Heart left ventricle (tissue), 16 donors: ENCODE measurements at regions not wholly inside any gene's neighbourhood (a gene's known extent, or its start where the extent isn't known, plus 50 kb on each side); places are given as distances from the start of the nearest gene placed in this dataset.

Experiments used
- ATAC-seq, 4 donors: fragments of 200-7000 bp; cut with Tn5 transposase; one replicate each; pipeline ENCODE4 v1.9.1; 2020 to 2022; ENCODE audit warnings: moderate library complexity in 4 of 4, mild to moderate bottlenecking in 3 of 4, moderate number of reproducible peaks in 1 of 4
- DNase-seq, 5 donors: peaks; one replicate each; pipeline ENCODE4 v3.0.0-alpha.2; 2020
- H3K27ac ChIP-seq, 12 donors: fragments of 200-600 bp; sonication (generic) in 4 of 12; one replicate each; pipeline versions ENCODE4 v1.5.0 to v1.8.0; 2016 to 2022; ENCODE audit warnings: mild to moderate bottlenecking in 2 of 12
- H3K27me3 ChIP-seq, 9 donors: fragments of 200-600 bp; sonication (generic) in 2 of 9; one replicate each; pipeline versions ENCODE4 v1.5.1 to v1.8.0; 2016 to 2022; ENCODE audit warnings: mild to moderate bottlenecking in 3 of 9
- H3K36me3 ChIP-seq, 9 donors: fragments of 200-600 bp; sonication (generic) in 2 of 9; one replicate each; pipeline versions ENCODE4 v1.5.0 to v1.8.0; 2018 to 2022; ENCODE audit warnings: mild to moderate bottlenecking in 2 of 9
- H3K4me1 ChIP-seq, 12 donors: fragments of 200-600 bp; sonication (generic) in 4 of 12; one replicate each; pipeline versions ENCODE4 v1.5.0 to v1.8.0; 2016 to 2022; ENCODE audit warnings: mild to moderate bottlenecking in 3 of 12
- H3K4me3 ChIP-seq, 12 donors: fragments of 200-600 bp; sonication (generic) in 4 of 12; one replicate each; pipeline versions ENCODE4 v1.5.0 to v1.8.0; 2017 to 2022; ENCODE audit warnings: mild to moderate bottlenecking in 9 of 12, moderate library complexity in 4 of 12
- H3K9me3 ChIP-seq, 12 donors: fragments of 200-600 bp; sonication (generic) in 4 of 12; one replicate each; pipeline versions ENCODE4 v1.5.0 to v1.8.0; 2016 to 2022; ENCODE audit warnings: mild to moderate bottlenecking in 1 of 12
- CTCF ChIP-seq, 12 donors: fragments of 200-600 bp; sonication (generic) in 4 of 12; IDR thresholded peaks; one replicate each; pipeline versions ENCODE4 v1.5.0 to v1.8.0; 2018 to 2022; ENCODE audit warnings: antibody characterized with exemption in 12 of 12, mild to moderate bottlenecking in 5 of 12
- POLR2A ChIP-seq, 2 donors: fragments of 450-650 bp; IDR thresholded peaks; one replicate each; pipeline ENCODE4 v1.6.1; 2017; ENCODE audit warnings: antibody characterized with exemption in 2 of 2, mild to moderate bottlenecking in 2 of 2, moderate library complexity in 2 of 2
- WGBS, 4 donors: extraction: QIAGEN DNeasy Blood & Tissue Kit in 2 of 4; methylation state at CpG; one replicate each; pipeline versions ENCODE4 v1.1.5 to v1.1.7; 2013 to 2018; 5-methylcytosine and 5-hydroxymethylcytosine counted together
- intact Hi-C, 10 donors: fragments of 100-400 bp; cut with DNase I; formaldehyde crosslinking; loops; one replicate each; pipeline versions ENCODE4 v1.11.1 to v1.14.2; 2022
- donor health status: ischemic (EF 13 %, LVEDD 7.1; RV severe dilation, severe dysfunction).
- donor health status: healthy with polysubstance abuse.
- donor health status: DM: no; HTN: yes; CAD: no.
- donor health status: DM: no; HTN: no; CAD: no.
- donor health status: ischemic (EF 25% LVEDD 6.9; RV normal size, moderate dysfunction).
- donor health status: ischemic (EF 25% LVEDD 5.7; RV mildly dilated, moderate dysfunction).
- donor health status: healthy.
- donor health status: DM: yes; HTN: yes; CAD: no.
- donor health status: ischemic (EF 35%, LVEDD 5.7; RV mildly dilated, moderate dysfunction).
- donor health status: nonischemic (EF 11% LVEDD 7.7; RV severe dilation, severe dysfunction).
- donor health status: DM: yes; HTN: yes; CAD: no.
- donor health status: PGD.
- donor health status: ischemic (EF 29% LVEDD 5.4; RV normal size, mild dysfunction).
- donor health status: nonischemic (EF 23%, LVEDD 6.1; RV moderate dilation, normal function).

DNA sequence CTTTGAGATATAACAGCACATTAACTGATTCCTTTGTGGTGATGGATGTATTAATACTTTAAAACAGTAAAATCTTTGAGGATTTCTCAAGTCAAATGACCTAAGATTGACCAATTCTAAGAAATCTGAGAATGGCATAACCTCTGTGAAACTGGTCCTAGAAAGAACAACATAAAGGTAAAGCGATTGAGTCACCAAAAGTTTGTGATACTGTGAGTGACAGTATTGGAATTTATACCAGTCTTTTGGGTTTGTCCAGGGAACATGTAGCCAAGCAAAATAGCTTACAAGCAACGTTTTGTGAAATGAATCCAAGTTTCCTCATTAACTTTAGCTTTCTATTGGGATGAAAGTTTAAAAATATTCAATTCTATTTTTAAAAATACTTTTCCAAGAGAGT is 157.4 kb upstream of the TMEM196 start:
- no peak overlapping the region for H3K4me3 ChIP-seq
- WGBS, 4 donors = 39 to 69% (median 61%) methylated on average over 2 of the region's 2 CpGs
- no peak for TF ChIP-seq CTCF (IDR thresholded peaks at IDR 0.05)
- TF ChIP-seq POLR2A (IDR thresholded peaks at IDR 0.05) = no peak
- DNase-seq (no peak), ATAC-seq (no peak)
- H3K27ac ChIP-seq = no peak overlapping the region
- intact Hi-C loops = no loop called here
- no peaks in the 10 kb centered on the region for H3K36me3 ChIP-seq
- no peaks in the 10 kb centered on the region for H3K4me1 ChIP-seq
- no peaks in the 10 kb centered on the region for H3K27me3 ChIP-seq
- peaks cover 0 to 13% (median 4%) of the 10 kb centered on the region in 12 donors for H3K9me3 ChIP-seq

- DNase-seq (no peak), ATAC-seq (no peak)
- Histone ChIP-seq H3K4me1 (no peaks in the 10 kb centered on the region), H3K9me3 (peaks cover 0 to 5% (median 0%) of the 10 kb centered on the region in 12 donors), H3K36me3 (no peaks in the 10 kb centered on the region), H3K27ac (no peak overlapping the region), H3K4me3 (no peak overlapping the region), H3K27me3 (no peaks in the 10 kb centered on the region)
- no peak for TF ChIP-seq POLR2A (IDR thresholded peaks at IDR 0.05)
- WGBS, 4 donors = 18 to 56% (median 50%) methylated on average over 1 of the region's 1 CpG
- intact Hi-C loops = no loop called here
Observed at GRCh38 chr7:19930051-19930450, 156.6 kb upstream of the TMEM196 start.

DNA sequence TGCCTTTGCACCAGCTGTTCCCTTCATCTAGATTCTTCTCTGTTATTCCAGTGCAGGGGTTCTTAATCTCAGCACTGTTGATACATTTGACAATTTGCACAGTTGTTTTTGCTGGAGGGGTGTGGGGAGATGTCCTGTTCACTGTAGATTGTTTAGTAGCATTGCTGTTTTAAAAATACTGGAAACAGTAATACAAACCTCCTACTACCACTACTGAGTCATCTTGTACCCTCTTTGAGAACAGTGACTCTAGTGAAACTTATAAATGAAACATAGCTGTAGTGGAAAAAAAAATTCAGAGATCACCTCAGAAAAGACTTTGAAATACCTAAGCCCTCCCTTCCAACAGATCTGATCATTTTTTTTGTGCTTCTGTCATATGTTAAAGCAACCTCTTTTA is 154.8 kb upstream of the TMEM196 start:
- ATAC-seq (no peak), DNase-seq (no peak)
- Histone ChIP-seq H3K4me1 (no peaks in the 10 kb centered on the region), H3K9me3 (no peaks in the 10 kb centered on the region), H3K27ac (no peak overlapping the region), H3K36me3 (no peaks in the 10 kb centered on the region), H3K4me3 (no peak overlapping the region), H3K27me3 (no peaks in the 10 kb centered on the region)
- no peak for TF ChIP-seq CTCF (IDR thresholded peaks at IDR 0.05)
- intact Hi-C loops = no loop called here

DNA sequence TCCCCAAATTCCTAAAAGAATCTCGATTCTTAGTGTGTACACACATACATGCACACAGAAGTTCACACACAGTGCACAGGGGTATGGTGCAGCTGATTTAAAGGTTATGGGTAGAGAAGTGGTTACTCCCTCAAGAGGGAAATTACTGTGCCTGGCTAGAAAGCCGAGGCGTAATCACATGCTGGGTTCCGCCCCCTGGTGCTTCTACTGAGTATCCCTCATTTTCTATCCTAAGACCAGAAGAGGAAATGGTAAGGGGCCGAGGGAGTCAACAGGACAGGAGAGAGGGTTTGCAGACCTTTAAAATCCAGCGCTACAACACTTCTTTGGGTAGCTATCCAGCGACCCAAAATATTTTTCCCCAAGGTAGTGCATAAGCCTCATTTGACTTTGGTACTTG is 147.3 kb upstream of the TMEM196 start:
- intact Hi-C loops = no loop called here

More for the DNA sequence above, 147.3 kb upstream of the TMEM196 start:
- DNase-seq = no peak
- Histone ChIP-seq H3K4me3 (no peak overlapping the region), H3K36me3 (no peaks in the 10 kb centered on the region), H3K27ac (no peak overlapping the region), H3K4me1 (peaks cover 0 to 8% (median 0%) of the 10 kb centered on the region in 12 donors), H3K9me3 (no peaks in the 10 kb centered on the region), H3K27me3 (no peaks in the 10 kb centered on the region)
- ATAC-seq = no peak
- WGBS, 4 donors = 74 to 88% (median 78%) methylated on average over 7 of the region's 7 CpGs
- no peak for TF ChIP-seq POLR2A (IDR thresholded peaks at IDR 0.05)
- no peak for TF ChIP-seq CTCF (IDR thresholded peaks at IDR 0.05)
